ENCODE measurements at regions not wholly inside any gene's neighbourhood (a gene's known extent, or its start where the extent isn't known, plus 50 kb on each side); places are given as distances from the start of the nearest gene placed in this dataset.

GRCh38 chr5:152277936-152278335, 127.1 kb downstream of the NMUR2 start:
- Mint-ChIP-seq H3K36me3 (ENCODE audit: unreplicated experiment) (no peaks in the 10 kb centered on the region), H3K27ac (ENCODE audit: unreplicated experiment) (no peak overlapping the region), H3K4me3 (ENCODE audit: unreplicated experiment) (no peak overlapping the region), H3K4me1 (ENCODE audit: low read depth, unreplicated experiment) (no peaks in the 10 kb centered on the region), H3K27me3 (ENCODE audit: unreplicated experiment) (no peaks in the 10 kb centered on the region), H3K9me3 (ENCODE audit: unreplicated experiment) (peaks cover 3% of the 10 kb centered on the region)
- DNase-seq = no peak
- no peak for TF ChIP-seq CTCF (IDR thresholded peaks at IDR 0.05; ENCODE audit: partially characterized antibody, unreplicated experiment)

- no peaks in the 10 kb centered on the region for H3K27me3 Mint-ChIP-seq (ENCODE audit: unreplicated experiment)
- DNase-seq = no peak
- peaks cover 3% of the 10 kb centered on the region for H3K4me1 Mint-ChIP-seq (ENCODE audit: low read depth, unreplicated experiment)
- TF ChIP-seq CTCF (IDR thresholded peaks at IDR 0.05; ENCODE audit: partially characterized antibody, unreplicated experiment) = no peak
- no peaks in the 10 kb centered on the region for H3K9me3 Mint-ChIP-seq (ENCODE audit: unreplicated experiment)
- no peak overlapping the region for H3K4me3 Mint-ChIP-seq (ENCODE audit: unreplicated experiment)
- no peaks in the 10 kb centered on the region for H3K36me3 Mint-ChIP-seq (ENCODE audit: unreplicated experiment)
- no peak overlapping the region for H3K27ac Mint-ChIP-seq (ENCODE audit: unreplicated experiment)
Observed at GRCh38 chr5:152274224-152274623, 130.9 kb downstream of the NMUR2 start.

- Mint-ChIP-seq H3K36me3 (ENCODE audit: unreplicated experiment) (no peaks in the 10 kb centered on the region), H3K27ac (ENCODE audit: unreplicated experiment) (no peak overlapping the region), H3K4me1 (ENCODE audit: low read depth, unreplicated experiment) (peaks cover 3% of the 10 kb centered on the region), H3K4me3 (ENCODE audit: unreplicated experiment) (no peak overlapping the region), H3K27me3 (ENCODE audit: unreplicated experiment) (no peaks in the 10 kb centered on the region), H3K9me3 (ENCODE audit: unreplicated experiment) (no peaks in the 10 kb centered on the region)
- TF ChIP-seq CTCF (IDR thresholded peaks at IDR 0.05; ENCODE audit: partially characterized antibody, unreplicated experiment) = no peak
- DNase-seq = no peak
Observed at GRCh38 chr5:152271420-152271819, 133.7 kb downstream of the NMUR2 start.

GRCh38 chr5:152270096-152270495, 135.0 kb downstream of the NMUR2 start:
- no peak overlapping the region for H3K4me3 Mint-ChIP-seq (ENCODE audit: unreplicated experiment)
- no peak overlapping the region for H3K27ac Mint-ChIP-seq (ENCODE audit: unreplicated experiment)
- H3K9me3 Mint-ChIP-seq (ENCODE audit: unreplicated experiment) = no peaks in the 10 kb centered on the region
- H3K27me3 Mint-ChIP-seq (ENCODE audit: unreplicated experiment) = no peaks in the 10 kb centered on the region
- TF ChIP-seq CTCF (IDR thresholded peaks at IDR 0.05; ENCODE audit: partially characterized antibody, unreplicated experiment) = no peak
- H3K4me1 Mint-ChIP-seq (ENCODE audit: low read depth, unreplicated experiment) = peaks cover 3% of the 10 kb centered on the region
- no peaks in the 10 kb centered on the region for H3K36me3 Mint-ChIP-seq (ENCODE audit: unreplicated experiment)
- DNase-seq = no peak

GRCh38 chr5:152269533-152269932, 135.5 kb downstream of the NMUR2 start:
- TF ChIP-seq CTCF (IDR thresholded peaks at IDR 0.05; ENCODE audit: partially characterized antibody, unreplicated experiment) = no peak

More at GRCh38 chr5:152269533-152269932, 135.5 kb downstream of the NMUR2 start:
- no peaks in the 10 kb centered on the region for H3K36me3 Mint-ChIP-seq (ENCODE audit: unreplicated experiment)
- H3K9me3 Mint-ChIP-seq (ENCODE audit: unreplicated experiment) = no peaks in the 10 kb centered on the region
- no peak overlapping the region for H3K4me3 Mint-ChIP-seq (ENCODE audit: unreplicated experiment)
- no peaks in the 10 kb centered on the region for H3K27me3 Mint-ChIP-seq (ENCODE audit: unreplicated experiment)
- no peak overlapping the region for H3K27ac Mint-ChIP-seq (ENCODE audit: unreplicated experiment)
- H3K4me1 Mint-ChIP-seq (ENCODE audit: low read depth, unreplicated experiment) = peaks cover 3% of the 10 kb centered on the region
- DNase-seq = no peak
